T-helper 1 cell treated with Interleukin-12 subunit alpha and Interleukin-12 subunit beta and Interleukin-4 antibody, amounts not matched to agents 30 μg/mL and 1 μg/mL, for 36 hours (primary cell): ENCODE measurements at regions not wholly inside any gene's neighbourhood (a gene's known extent, or its start where the extent isn't known, plus 50 kb on each side); places are given as distances from the start of the nearest gene placed in this dataset.

ENCODE experiments used
- H3K27ac Mint-ChIP-seq: one replicate; pipeline ENCODE4 v1.8.0; 2021; ENCODE audit warnings: mild to moderate bottlenecking, mixed read lengths
- H3K27me3 Mint-ChIP-seq: one replicate; pipeline ENCODE4 v1.8.0; 2021; ENCODE audit warnings: low read depth, mixed read lengths
- H3K36me3 Mint-ChIP-seq: one replicate; pipeline ENCODE4 v1.8.0; 2021; ENCODE audit warnings: low read depth, mixed read lengths
- H3K4me1 Mint-ChIP-seq: one replicate; pipeline ENCODE4 v1.8.0; 2021; ENCODE audit warnings: low read depth, mixed read lengths
- H3K4me3 Mint-ChIP-seq: one replicate; pipeline ENCODE4 v1.8.0; 2021; ENCODE audit warnings: mild to moderate bottlenecking, moderate library complexity, mixed read lengths
- H3K9me3 Mint-ChIP-seq: one replicate; pipeline ENCODE4 v1.8.0; 2021; ENCODE audit warnings: mixed read lengths

DNA sequence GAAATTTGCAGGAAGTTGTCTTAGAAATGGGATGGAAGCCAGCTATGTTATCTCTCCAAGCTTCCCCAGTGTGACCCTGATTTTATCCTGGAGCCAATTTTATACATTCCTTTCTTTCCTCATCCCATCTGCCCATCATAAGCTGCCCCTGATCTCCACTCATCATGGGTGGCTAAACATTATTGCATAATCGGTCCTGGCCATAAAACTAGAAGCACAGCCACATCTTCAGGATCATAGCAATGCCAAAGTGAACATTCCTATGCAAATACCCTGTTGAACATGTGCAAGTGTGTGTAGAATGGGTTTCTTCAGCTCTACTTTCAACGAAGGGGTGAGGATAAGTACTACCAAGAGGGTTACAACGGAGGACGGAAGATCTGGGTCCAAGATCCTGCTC is 50.6 kb upstream of the COG2 start:
- Mint-ChIP-seq H3K27me3 (peaks cover 16% of the 10 kb centered on the region), H3K4me1 (no peaks in the 10 kb centered on the region), H3K4me3 (no peak overlapping the region), H3K27ac (no peak overlapping the region), H3K9me3 (no peaks in the 10 kb centered on the region), H3K36me3 (no peaks in the 10 kb centered on the region)

DNA sequence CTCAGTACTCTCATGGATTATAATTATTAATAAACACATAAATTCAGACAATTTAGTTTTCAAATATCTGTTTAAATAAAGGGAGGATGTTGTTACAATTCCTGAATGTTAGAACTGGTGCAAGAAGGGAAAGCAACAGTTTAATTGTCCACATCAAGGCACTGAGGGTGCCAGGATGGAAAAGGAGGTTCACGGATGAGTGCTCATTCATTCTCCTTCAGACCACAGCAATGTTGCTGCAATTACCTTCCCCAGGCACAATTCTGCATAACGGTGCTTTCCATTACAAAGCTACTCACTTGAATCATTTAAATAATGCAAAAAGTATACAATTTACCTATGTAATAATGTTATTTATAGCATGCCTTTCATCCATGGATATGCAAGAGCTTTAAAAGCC is 52.3 kb upstream of the COG2 start:
- Mint-ChIP-seq H3K4me3 (no peak overlapping the region), H3K36me3 (no peaks in the 10 kb centered on the region), H3K27me3 (peaks cover 9% of the 10 kb centered on the region)

DNA sequence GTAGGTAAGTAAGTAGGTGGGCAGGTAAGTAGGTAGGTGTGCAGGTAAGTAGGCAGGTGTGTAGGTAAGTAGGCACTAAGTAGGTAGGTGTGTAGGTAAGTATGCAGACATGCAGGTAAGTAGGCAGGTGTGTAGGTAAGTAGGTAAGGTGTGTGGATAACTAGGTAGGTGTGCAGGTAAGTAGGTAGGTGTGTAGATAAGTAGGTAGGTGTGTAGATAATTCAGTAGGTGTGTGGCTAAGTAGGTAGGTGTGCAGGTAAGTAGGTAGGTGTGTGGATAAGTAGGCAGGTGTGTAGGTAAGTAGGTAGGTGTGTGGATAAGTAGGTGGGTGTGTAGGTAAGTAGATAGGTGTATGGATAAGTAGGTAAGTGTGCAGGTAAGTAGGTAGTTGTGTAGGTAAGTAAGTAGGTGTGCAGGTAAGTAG is 53.9 kb upstream of the COG2 start:
- H3K27ac Mint-ChIP-seq = no peak overlapping the region
- no peaks in the 10 kb centered on the region for H3K9me3 Mint-ChIP-seq
- H3K27me3 Mint-ChIP-seq = peaks cover 5% of the 10 kb centered on the region
- no peaks in the 10 kb centered on the region for H3K4me1 Mint-ChIP-seq
- H3K36me3 Mint-ChIP-seq = no peaks in the 10 kb centered on the region
- H3K4me3 Mint-ChIP-seq = no peak overlapping the region

More for the DNA sequence above, 52.3 kb upstream of the COG2 start:
- H3K27ac Mint-ChIP-seq = no peak overlapping the region
- H3K4me1 Mint-ChIP-seq = no peaks in the 10 kb centered on the region
- H3K9me3 Mint-ChIP-seq = no peaks in the 10 kb centered on the region

DNA sequence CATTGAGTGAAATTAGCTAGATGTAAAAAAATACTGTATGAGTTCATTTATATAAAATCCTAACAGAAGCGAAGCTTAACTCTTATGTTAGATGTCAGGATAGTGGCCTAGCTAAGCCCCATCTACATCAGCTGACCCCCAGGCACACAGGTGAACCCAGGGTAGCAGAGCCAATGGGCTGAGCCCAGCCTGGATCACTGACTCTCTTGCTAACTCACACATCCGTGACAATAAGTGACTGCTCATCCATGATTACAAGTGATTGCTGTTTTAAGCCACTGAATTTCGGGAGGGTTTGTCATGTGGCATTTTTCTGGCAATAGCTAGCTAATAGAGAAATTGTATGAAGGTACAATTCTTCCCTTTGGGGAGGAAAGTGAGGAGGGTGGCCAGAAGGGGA is 55.2 kb upstream of the COG2 start:
- no peak overlapping the region for H3K27ac Mint-ChIP-seq
- H3K4me3 Mint-ChIP-seq = no peak overlapping the region
- H3K36me3 Mint-ChIP-seq = no peaks in the 10 kb centered on the region
- H3K9me3 Mint-ChIP-seq = no peaks in the 10 kb centered on the region
- H3K4me1 Mint-ChIP-seq = no peaks in the 10 kb centered on the region
- peaks cover 1% of the 10 kb centered on the region for H3K27me3 Mint-ChIP-seq

DNA sequence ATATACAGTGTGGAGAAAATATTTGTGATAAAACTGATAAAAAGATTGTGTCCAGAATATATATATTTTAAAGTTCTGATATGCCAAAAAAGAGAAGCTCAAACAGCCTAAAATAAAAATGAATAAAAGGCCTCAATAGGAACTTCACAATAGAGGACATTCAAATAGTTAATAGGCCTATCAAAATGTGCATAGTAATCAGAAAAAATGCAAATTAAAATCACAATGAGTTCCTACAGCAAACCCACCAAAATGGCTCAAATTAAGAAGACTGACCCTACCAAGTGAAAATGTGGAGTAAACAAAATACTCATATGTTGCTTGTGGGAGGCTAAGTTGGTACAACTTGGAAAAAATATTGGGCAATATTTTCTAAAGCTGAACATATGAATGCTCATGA is 57.6 kb upstream of the COG2 start:
- Mint-ChIP-seq H3K9me3 (no peaks in the 10 kb centered on the region), H3K4me1 (no peaks in the 10 kb centered on the region), H3K36me3 (no peaks in the 10 kb centered on the region), H3K4me3 (no peak overlapping the region), H3K27ac (no peak overlapping the region), H3K27me3 (peaks cover 3% of the 10 kb centered on the region)

DNA sequence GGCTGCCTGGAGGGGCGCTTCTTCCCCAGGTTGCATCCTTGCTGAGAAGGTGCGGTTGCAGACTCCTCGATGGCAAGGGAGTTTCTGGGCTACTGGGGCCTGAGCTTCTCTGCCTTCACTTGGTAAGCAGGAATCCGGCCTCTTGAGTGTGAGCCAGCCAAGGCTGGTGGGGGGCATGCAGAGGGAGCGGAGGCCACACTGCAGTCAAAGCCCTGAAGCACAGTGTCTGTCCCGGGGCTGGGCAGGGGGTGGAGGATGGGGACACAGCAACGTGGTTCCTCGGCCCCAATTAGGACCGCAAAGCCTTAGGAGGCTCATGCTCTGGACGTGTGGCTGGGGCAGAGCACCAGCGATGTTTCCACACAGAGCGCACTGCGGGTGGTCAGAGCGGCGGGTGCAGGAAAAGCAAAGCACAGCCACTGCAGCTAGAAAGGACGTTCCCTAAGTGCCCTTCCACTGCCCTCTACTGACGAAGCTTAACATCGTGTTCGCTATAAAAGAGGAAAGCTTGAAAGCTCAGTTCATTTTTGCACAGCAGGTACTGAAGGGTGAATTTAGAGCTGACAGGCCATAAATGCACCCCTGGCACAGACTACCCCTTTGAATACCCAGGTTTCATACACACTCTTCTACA is 60.7 kb upstream of the COG2 start:
- Mint-ChIP-seq H3K36me3 (no peaks in the 10 kb centered on the region), H3K4me1 (no peaks in the 10 kb centered on the region), H3K4me3 (no peak overlapping the region), H3K27ac (no peak overlapping the region), H3K9me3 (no peaks in the 10 kb centered on the region), H3K27me3 (peaks cover 3% of the 10 kb centered on the region)

DNA sequence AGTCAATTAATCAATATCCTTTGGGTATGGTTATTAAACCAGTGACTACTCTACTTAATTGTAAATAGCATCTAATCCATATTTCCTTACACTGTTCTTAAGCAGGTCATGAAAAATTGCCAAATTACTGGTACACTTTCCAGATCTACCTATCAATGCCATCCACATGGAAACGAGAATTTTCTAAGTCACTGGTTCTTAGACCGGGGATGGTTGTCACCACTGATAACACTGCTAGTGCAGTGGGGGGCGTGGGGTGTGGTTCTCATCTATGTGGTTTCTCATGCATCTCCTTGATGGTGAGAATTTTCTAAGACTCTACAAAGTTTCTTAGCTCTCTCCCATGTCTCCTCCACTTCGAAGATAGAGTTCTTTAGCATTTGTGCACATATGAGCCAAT is 63.7 kb upstream of the COG2 start:
- no peaks in the 10 kb centered on the region for H3K4me1 Mint-ChIP-seq
- no peak overlapping the region for H3K27ac Mint-ChIP-seq
- H3K27me3 Mint-ChIP-seq = peaks cover 3% of the 10 kb centered on the region

DNA sequence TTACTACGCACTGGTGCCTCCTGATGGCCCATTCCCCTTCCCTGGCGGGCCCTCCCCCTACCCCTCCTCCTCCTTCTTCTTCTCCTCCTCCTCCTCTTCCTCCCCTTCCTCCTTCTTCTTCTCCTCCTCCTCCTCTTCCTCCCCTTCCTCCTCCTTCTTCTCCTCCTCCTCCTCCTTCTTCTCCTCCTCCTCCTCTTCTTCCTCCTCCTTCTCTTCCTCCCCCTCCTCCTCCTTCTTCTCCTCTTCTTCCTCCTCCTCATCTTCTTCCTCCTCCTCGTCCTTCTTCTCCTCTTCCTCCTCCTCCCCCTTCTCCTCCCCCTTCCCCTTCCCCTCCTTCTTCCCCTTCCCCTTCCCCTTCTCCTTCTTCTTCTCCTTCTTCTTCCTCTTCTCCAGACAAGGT is 64.7 kb upstream of the COG2 start:
- Mint-ChIP-seq H3K27ac (no peak overlapping the region), H3K4me3 (no peak overlapping the region), H3K36me3 (no peaks in the 10 kb centered on the region), H3K27me3 (peaks cover 3% of the 10 kb centered on the region), H3K4me1 (no peaks in the 10 kb centered on the region), H3K9me3 (no peaks in the 10 kb centered on the region)

More for the DNA sequence above, 63.7 kb upstream of the COG2 start:
- Mint-ChIP-seq H3K4me3 (no peak overlapping the region), H3K36me3 (no peaks in the 10 kb centered on the region), H3K9me3 (no peaks in the 10 kb centered on the region)

DNA sequence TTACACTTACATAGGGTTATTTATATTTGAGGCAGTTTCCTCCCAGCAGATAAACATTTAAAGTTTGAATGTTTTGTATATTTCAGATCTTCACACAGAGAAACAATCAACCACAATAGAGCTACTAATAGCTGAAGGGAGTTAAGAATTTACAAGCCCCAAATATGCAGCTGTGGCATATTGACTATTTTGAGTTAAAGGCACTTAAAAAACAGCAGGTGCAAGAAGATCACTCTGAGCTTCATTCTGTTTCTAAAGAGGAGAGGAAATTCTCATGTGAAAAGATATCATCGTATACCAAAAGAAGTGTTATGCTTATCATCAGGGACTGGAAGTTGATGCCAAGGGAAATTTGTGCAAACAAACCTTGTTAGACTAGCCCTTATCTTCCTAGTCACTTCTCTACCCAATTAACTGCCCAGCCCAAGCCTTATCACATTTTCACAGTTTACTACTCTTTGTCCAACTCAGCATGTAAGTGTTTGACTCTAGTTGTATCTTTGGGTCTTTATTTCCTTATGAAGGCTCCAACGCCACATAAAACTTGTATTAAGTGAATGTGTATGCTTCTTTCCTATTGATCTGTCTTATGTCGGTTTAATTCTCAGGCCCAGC is 66.3 kb upstream of the COG2 start:
- Mint-ChIP-seq H3K9me3 (no peaks in the 10 kb centered on the region), H3K27me3 (peaks cover 6% of the 10 kb centered on the region), H3K36me3 (no peaks in the 10 kb centered on the region), H3K27ac (no peak overlapping the region), H3K4me3 (no peak overlapping the region), H3K4me1 (no peaks in the 10 kb centered on the region)

DNA sequence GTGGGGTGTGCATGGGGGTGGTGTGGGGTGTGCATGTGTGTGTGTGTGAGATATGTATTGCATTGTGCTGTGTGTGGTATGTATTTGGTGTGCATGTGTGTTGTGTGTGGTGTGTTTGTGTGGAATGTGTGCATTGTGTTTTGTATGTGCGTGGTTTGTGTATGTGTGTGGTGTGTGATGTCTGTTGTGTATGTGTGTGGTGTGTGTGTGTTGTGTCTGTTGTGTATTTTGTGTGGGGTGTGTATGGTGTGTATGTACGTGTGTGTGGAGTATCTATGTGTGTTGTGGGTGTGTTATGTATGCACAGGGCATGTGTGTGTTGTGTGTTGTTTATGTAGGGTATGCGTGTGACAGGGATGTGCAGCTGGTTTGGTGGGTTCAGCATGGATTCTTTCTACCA is 67.8 kb upstream of the COG2 start:
- Mint-ChIP-seq H3K9me3 (no peaks in the 10 kb centered on the region), H3K4me1 (no peaks in the 10 kb centered on the region), H3K36me3 (no peaks in the 10 kb centered on the region), H3K27ac (no peak overlapping the region), H3K4me3 (no peak overlapping the region), H3K27me3 (peaks cover 13% of the 10 kb centered on the region)

DNA sequence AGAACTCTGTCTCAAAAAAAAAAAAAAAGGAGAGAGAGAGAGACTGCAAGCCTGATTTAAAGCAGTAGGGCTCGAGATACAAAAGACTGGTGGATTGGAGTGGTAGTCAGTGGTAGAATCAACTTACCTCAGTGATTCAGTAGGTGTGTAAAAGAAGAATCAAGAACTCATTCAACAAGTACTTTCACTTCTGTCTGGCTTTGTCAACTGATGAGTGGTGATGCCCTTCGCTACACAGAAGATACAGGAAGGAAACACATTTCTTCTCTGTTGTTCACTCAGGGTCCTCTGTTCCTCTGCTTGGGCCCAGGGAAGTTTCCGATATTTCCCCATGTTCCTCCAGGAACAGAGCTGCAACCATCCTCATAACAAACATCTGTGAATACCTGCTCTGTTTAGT is 68.6 kb upstream of the COG2 start:
- peaks cover 13% of the 10 kb centered on the region for H3K27me3 Mint-ChIP-seq
- no peak overlapping the region for H3K27ac Mint-ChIP-seq
- no peaks in the 10 kb centered on the region for H3K4me1 Mint-ChIP-seq
- no peaks in the 10 kb centered on the region for H3K9me3 Mint-ChIP-seq
- no peaks in the 10 kb centered on the region for H3K36me3 Mint-ChIP-seq
- H3K4me3 Mint-ChIP-seq = no peak overlapping the region

DNA sequence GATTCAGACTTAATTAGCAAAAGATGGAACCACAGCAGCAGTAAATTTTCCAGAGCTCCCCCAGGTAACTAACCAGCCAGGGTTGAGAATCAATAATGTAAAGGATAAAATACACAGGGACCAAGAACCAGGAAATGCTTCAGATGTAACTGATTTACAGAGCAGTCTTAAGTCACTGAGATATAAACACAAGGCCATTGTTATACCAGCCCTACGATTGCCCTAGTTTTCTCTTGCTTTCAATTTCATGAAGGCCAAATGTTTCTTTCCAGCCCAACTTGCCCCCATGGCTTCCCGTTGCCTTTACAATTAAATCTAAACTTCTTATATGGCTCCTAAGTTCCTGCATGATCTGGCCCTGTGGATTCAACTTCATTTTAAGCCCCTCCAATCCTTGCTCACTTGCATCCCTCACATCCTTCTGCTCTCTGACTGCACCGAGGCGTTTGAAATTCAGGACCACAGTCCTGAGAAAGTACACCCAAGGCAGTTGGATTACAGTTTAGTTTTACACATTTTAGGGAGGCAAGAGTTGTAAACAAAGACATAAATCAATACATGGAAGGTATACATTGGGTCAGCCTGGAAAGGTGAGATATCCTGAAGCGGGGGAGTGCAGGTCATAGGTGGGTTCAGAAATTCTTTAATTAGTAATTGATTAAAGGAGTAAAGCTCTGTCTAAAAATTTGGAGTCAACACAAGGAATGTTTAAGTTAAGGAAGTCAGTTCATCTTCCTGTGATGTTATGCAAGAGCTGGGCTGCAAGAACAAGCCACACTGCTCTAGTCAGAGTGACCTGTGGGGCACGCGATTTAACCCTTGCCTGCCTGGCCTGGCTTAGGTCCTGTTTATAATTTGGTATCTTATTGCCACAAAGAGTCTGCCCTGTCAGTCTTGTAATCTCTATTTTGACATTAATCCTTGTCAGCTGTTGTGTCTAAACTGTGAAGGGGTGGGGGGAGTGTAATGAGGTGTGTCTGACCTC is 69.9 kb upstream of the COG2 start:
- no peaks in the 10 kb centered on the region for H3K4me1 Mint-ChIP-seq
- peaks cover 13% of the 10 kb centered on the region for H3K27me3 Mint-ChIP-seq
- no peak overlapping the region for H3K4me3 Mint-ChIP-seq
- no peaks in the 10 kb centered on the region for H3K9me3 Mint-ChIP-seq
- H3K27ac Mint-ChIP-seq = no peak overlapping the region
- no peaks in the 10 kb centered on the region for H3K36me3 Mint-ChIP-seq

DNA sequence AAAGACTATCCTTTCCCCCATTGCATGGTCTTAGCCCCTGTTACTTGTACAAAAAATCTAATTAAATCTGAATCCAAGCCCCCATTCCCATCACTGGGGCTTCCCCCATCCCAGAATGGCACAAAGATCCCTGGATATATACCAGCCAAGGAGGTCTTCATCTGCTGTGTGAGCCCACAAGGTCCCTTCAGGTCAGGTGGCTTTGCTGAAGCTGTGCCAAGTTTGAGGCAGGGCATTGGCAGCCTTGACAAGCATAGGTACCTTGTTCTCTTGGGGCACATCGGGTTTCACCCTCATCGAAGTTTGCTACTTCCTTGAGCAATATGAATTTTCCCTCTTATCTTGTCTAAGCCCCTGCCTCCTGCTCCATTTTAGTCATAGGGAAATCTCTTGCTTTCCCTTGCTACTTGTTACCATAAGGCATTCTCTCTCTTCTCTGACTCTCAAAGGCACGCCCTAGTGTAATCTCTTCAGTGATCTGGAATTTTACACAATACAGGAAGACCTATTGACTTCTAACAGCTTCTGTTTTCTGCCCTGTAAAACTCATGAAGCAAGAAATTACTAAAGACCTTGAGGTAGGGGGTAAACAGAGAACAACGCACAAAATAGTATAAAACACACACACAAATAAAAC is 71.4 kb upstream of the COG2 start:
- Mint-ChIP-seq H3K27ac (no peak overlapping the region), H3K36me3 (no peaks in the 10 kb centered on the region), H3K4me3 (no peak overlapping the region), H3K9me3 (no peaks in the 10 kb centered on the region), H3K27me3 (peaks cover 13% of the 10 kb centered on the region), H3K4me1 (no peaks in the 10 kb centered on the region)

DNA sequence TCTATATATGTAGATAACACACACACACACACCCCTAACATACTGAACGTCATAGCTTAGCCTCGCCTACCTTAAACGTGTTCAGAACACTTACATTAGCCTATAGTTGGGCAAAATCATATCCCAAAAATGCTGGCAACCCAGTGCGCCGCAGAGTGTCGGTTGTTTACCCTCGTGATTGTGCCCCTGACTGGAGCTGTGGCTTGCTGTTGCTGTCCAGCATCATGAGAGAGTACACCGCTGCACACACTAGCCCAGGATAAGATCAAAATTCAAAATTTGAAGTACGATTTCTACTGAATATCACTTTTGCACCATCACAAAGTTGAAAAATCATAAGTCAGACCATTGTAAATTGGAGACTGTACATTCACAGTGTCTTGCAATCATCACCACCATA is 73.1 kb upstream of the COG2 start:
- no peaks in the 10 kb centered on the region for H3K4me1 Mint-ChIP-seq
- H3K36me3 Mint-ChIP-seq = no peaks in the 10 kb centered on the region
- H3K27ac Mint-ChIP-seq = no peak overlapping the region
- H3K4me3 Mint-ChIP-seq = no peak overlapping the region
- peaks cover 17% of the 10 kb centered on the region for H3K27me3 Mint-ChIP-seq
- H3K9me3 Mint-ChIP-seq = no peaks in the 10 kb centered on the region
